Right kidney (tissue), 1 donor: ENCODE measurements at regions not wholly inside any gene's neighbourhood (a gene's known extent, or its start where the extent isn't known, plus 50 kb on each side); places are given as distances from the start of the nearest gene placed in this dataset.

Source experiments
- DNase-seq: peaks from one replicate; pipeline ENCODE4 v3.0.0-alpha.2; 2016

GRCh38 chr3:76436894-76437293, 603.0 kb upstream of the ROBO2 start:
- no peak for DNase-seq

GRCh38 chr3:76438971-76439370, 600.9 kb upstream of the ROBO2 start:
- DNase-seq, result no peak

GRCh38 chr3:76442374-76442915, 597.5 kb upstream of the ROBO2 start:
- DNase-seq, result no peak

- DNase-seq, result no peak
Observed at GRCh38 chr3:76456322-76456721, 583.6 kb upstream of the ROBO2 start.

- no peak for DNase-seq
Observed at GRCh38 chr3:76463501-76463900, 576.4 kb upstream of the ROBO2 start.

- DNase-seq, result no peak
Observed at GRCh38 chr3:76470285-76470684, 569.6 kb upstream of the ROBO2 start.

GRCh38 chr3:76474632-76475031, 565.3 kb upstream of the ROBO2 start:
- DNase-seq, result no peak

- DNase-seq, result no peak
Observed at GRCh38 chr3:76479161-76479650, 560.7 kb upstream of the ROBO2 start.

GRCh38 chr3:76482510-76482909, 557.4 kb upstream of the ROBO2 start:
- DNase-seq, result no peak

GRCh38 chr3:76487446-76487845, 552.5 kb upstream of the ROBO2 start:
- DNase-seq, result no peak

GRCh38 chr3:76490064-76490463, 549.8 kb upstream of the ROBO2 start:
- DNase-seq, result no peak

- no peak for DNase-seq
Observed at GRCh38 chr3:76495216-76495615, 544.7 kb upstream of the ROBO2 start.

GRCh38 chr3:76497636-76498035, 542.3 kb upstream of the ROBO2 start:
- DNase-seq, result no peak

GRCh38 chr3:76500746-76501275, 539.1 kb upstream of the ROBO2 start:
- no peak for DNase-seq

- no peak for DNase-seq
Observed at GRCh38 chr3:76501315-76501714, 538.6 kb upstream of the ROBO2 start.

GRCh38 chr3:76502076-76502475, 537.8 kb upstream of the ROBO2 start:
- no peak for DNase-seq

- no peak for DNase-seq
Observed at GRCh38 chr3:76505202-76505845, 534.6 kb upstream of the ROBO2 start.

- no peak for DNase-seq
Observed at GRCh38 chr3:76509179-76509830, 530.6 kb upstream of the ROBO2 start.

GRCh38 chr3:76514836-76515235, 525.1 kb upstream of the ROBO2 start:
- no peak for DNase-seq

GRCh38 chr3:76523337-76523736, 516.6 kb upstream of the ROBO2 start:
- no peak for DNase-seq

- DNase-seq, result no peak
Observed at GRCh38 chr3:76525726-76526125, 514.2 kb upstream of the ROBO2 start.

GRCh38 chr3:76527773-76528172, 512.1 kb upstream of the ROBO2 start:
- DNase-seq, result no peak

- no peak for DNase-seq
Observed at GRCh38 chr3:76532158-76532822, 507.6 kb upstream of the ROBO2 start.
